ENCODE measurements at regions not wholly inside any gene's neighbourhood (a gene's known extent, or its start where the extent isn't known, plus 50 kb on each side); places are given as distances from the start of the nearest gene placed in this dataset.

GRCh38 chr13:38421590-38422560 lies 72.2 kb downstream of the UFM1 start:
- H3K27ac Mint-ChIP-seq (ENCODE audit: unreplicated experiment): no peak overlapping the region
- no peak overlapping the region for H3K4me3 Mint-ChIP-seq
- peaks cover 6% of the 10 kb centered on the region for H3K9me3 Mint-ChIP-seq
- no peaks in the 10 kb centered on the region for H3K27me3 Mint-ChIP-seq (ENCODE audit: low read depth)
- no peak for DNase-seq (ENCODE audit: low read depth, low spot score)
- H3K36me3 Mint-ChIP-seq (ENCODE audit: low read depth): no peaks in the 10 kb centered on the region
- H3K4me1 Mint-ChIP-seq: no peaks in the 10 kb centered on the region
- TF ChIP-seq CTCF (conservative IDR thresholded peaks at IDR 0.05): no peak

GRCh38 chr13:38429916-38430315 lies 80.3 kb downstream of the UFM1 start:
- H3K4me3 Mint-ChIP-seq: no peak overlapping the region
- H3K36me3 Mint-ChIP-seq (ENCODE audit: low read depth): no peaks in the 10 kb centered on the region
- no peaks in the 10 kb centered on the region for H3K27me3 Mint-ChIP-seq (ENCODE audit: low read depth)
- no peak for TF ChIP-seq CTCF (conservative IDR thresholded peaks at IDR 0.05)
- H3K4me1 Mint-ChIP-seq: no peaks in the 10 kb centered on the region
- peaks cover 7% of the 10 kb centered on the region for H3K9me3 Mint-ChIP-seq
- no peak overlapping the region for H3K27ac Mint-ChIP-seq (ENCODE audit: unreplicated experiment)
- no peak for DNase-seq (ENCODE audit: low read depth, low spot score)

- no peak for DNase-seq (ENCODE audit: low read depth, low spot score)
- Mint-ChIP-seq H3K9me3 (peaks cover 10% of the 10 kb centered on the region), H3K27me3 (ENCODE audit: low read depth) (no peaks in the 10 kb centered on the region), H3K36me3 (ENCODE audit: low read depth) (no peaks in the 10 kb centered on the region), H3K4me3 (no peak overlapping the region), H3K4me1 (no peaks in the 10 kb centered on the region), H3K27ac (ENCODE audit: unreplicated experiment) (no peak overlapping the region)
- no peak for TF ChIP-seq CTCF (conservative IDR thresholded peaks at IDR 0.05)
Observed at GRCh38 chr13:38430796-38431195, 81.1 kb downstream of the UFM1 start.

- H3K4me3 Mint-ChIP-seq: no peak overlapping the region
- TF ChIP-seq CTCF (conservative IDR thresholded peaks at IDR 0.05): no peak
- no peak for DNase-seq (ENCODE audit: low read depth, low spot score)
- no peaks in the 10 kb centered on the region for H3K27me3 Mint-ChIP-seq (ENCODE audit: low read depth)
- H3K9me3 Mint-ChIP-seq: peaks cover 3% of the 10 kb centered on the region
- no peak overlapping the region for H3K27ac Mint-ChIP-seq (ENCODE audit: unreplicated experiment)
- H3K4me1 Mint-ChIP-seq: no peaks in the 10 kb centered on the region
- no peaks in the 10 kb centered on the region for H3K36me3 Mint-ChIP-seq (ENCODE audit: low read depth)
Observed at GRCh38 chr13:38440666-38441065, 91.0 kb downstream of the UFM1 start.

- Mint-ChIP-seq H3K36me3 (ENCODE audit: low read depth) (no peaks in the 10 kb centered on the region), H3K27ac (ENCODE audit: unreplicated experiment) (no peak overlapping the region), H3K27me3 (ENCODE audit: low read depth) (no peaks in the 10 kb centered on the region), H3K4me1 (no peaks in the 10 kb centered on the region), H3K9me3 (peaks cover 3% of the 10 kb centered on the region), H3K4me3 (no peak overlapping the region)
- no peak for DNase-seq (ENCODE audit: low read depth, low spot score)
- TF ChIP-seq CTCF (conservative IDR thresholded peaks at IDR 0.05): no peak
Observed at GRCh38 chr13:38444904-38445303, 95.3 kb downstream of the UFM1 start.

Data from neural crest cell (in vitro differentiated cells).